ENCODE measurements at regions not wholly inside any gene's neighbourhood (a gene's known extent, or its start where the extent isn't known, plus 50 kb on each side); places are given as distances from the start of the nearest gene placed in this dataset.

DNA sequence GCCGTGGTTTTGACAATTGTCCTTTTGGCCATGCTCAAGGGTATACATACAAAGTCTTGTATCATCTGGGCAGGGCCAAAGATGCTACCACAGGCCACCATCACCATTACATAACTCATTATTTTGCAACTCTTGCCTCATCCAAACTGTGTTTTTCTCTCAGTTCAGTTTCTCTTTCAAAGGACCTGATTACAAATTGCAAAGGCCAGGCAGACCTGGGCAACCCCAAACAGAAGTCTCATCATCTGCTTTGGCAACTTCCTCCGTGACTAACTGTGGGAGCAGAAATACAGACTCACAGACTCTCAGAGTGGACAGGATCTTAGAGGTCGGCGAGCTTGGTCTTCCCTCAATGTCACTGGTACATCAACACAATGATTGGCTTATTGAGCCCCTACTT is 117.8 kb upstream of the NEDD9 start:
- Histone ChIP-seq H3K79me2 (ENCODE audit: insufficient read depth, low read length) (no peaks in the 10 kb centered on the region), H4K20me1 (ENCODE audit: insufficient read depth, low read length) (no peaks in the 10 kb centered on the region), H3K4me1 (ENCODE audit: insufficient read depth, low read length) (peaks cover 15% of the 10 kb centered on the region), H3K9me3 (ENCODE audit: low read depth, low read length) (no peaks in the 10 kb centered on the region), H2AFZ (ENCODE audit: low read length) (no peak overlapping the region), H3K27me3 (ENCODE audit: insufficient read depth, low read length) (no peaks in the 10 kb centered on the region), H3K27ac (ENCODE audit: low read depth, low read length) (no peak overlapping the region), H3K4me2 (ENCODE audit: insufficient read depth, low read length) (no peak overlapping the region), H3K36me3 (ENCODE audit: insufficient read depth, low read length) (no peaks in the 10 kb centered on the region), H3K4me3 (ENCODE audit: insufficient read depth, low read length) (no peak overlapping the region)
- no peak for DNase-seq (ENCODE audit: insufficient read length, low spot score, missing footprints)
- no peak for TF ChIP-seq CTCF (IDR thresholded peaks at IDR 0.05; ENCODE audit: extremely low read depth, low read depth, low read length)

- no peaks in the 10 kb centered on the region for H4K20me1 ChIP-seq (ENCODE audit: insufficient read depth, low read length)
- no peak for TF ChIP-seq CTCF (IDR thresholded peaks at IDR 0.05; ENCODE audit: extremely low read depth, low read depth, low read length)
- no peaks in the 10 kb centered on the region for H3K36me3 ChIP-seq (ENCODE audit: insufficient read depth, low read length)
- no peak overlapping the region for H2AFZ ChIP-seq (ENCODE audit: low read length)
- peaks cover 13% of the 10 kb centered on the region for H3K4me1 ChIP-seq (ENCODE audit: insufficient read depth, low read length)
- H3K9me3 ChIP-seq (ENCODE audit: low read depth, low read length), result no peaks in the 10 kb centered on the region
- no peaks in the 10 kb centered on the region for H3K27me3 ChIP-seq (ENCODE audit: insufficient read depth, low read length)
- no peak overlapping the region for H3K4me3 ChIP-seq (ENCODE audit: insufficient read depth, low read length)
- DNase-seq (ENCODE audit: insufficient read length, low spot score, missing footprints), result no peak
- no peak overlapping the region for H3K27ac ChIP-seq (ENCODE audit: low read depth, low read length)
- no peak overlapping the region for H3K4me2 ChIP-seq (ENCODE audit: insufficient read depth, low read length)
- H3K79me2 ChIP-seq (ENCODE audit: insufficient read depth, low read length), result no peaks in the 10 kb centered on the region
These were observed 117.4 kb upstream of the NEDD9 start for GRCh38 chr6:11349880-11350279.

DNA sequence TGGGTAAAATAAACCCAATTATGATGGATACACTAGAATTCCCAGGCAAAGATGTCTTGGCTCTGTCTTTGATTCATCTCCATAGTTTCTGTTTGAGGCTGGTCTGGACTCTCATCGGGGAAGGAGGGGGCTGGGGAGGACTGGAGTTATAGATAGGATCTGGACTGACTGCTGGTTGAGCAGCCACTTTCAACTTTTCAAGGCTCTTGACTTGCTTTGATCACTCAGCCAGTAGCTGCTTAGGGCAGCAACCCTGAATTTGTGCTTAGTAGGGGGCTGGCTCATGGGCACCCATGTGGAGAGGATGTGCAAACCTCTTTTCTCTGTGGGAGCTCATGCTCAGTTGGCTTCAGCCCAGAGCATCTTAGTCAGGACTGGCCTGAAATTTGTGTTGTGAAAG is 114.0 kb upstream of the NEDD9 start:
- no peak overlapping the region for H2AFZ ChIP-seq (ENCODE audit: low read length)
- no peak overlapping the region for H3K4me2 ChIP-seq (ENCODE audit: insufficient read depth, low read length)
- no peaks in the 10 kb centered on the region for H4K20me1 ChIP-seq (ENCODE audit: insufficient read depth, low read length)
- DNase-seq (ENCODE audit: insufficient read length, low spot score, missing footprints), result no peak
- no peak overlapping the region for H3K27ac ChIP-seq (ENCODE audit: low read depth, low read length)
- no peaks in the 10 kb centered on the region for H3K27me3 ChIP-seq (ENCODE audit: insufficient read depth, low read length)
- no peaks in the 10 kb centered on the region for H3K79me2 ChIP-seq (ENCODE audit: insufficient read depth, low read length)
- TF ChIP-seq CTCF (IDR thresholded peaks at IDR 0.05; ENCODE audit: extremely low read depth, low read depth, low read length), result no peak
- H3K9me3 ChIP-seq (ENCODE audit: low read depth, low read length), result no peaks in the 10 kb centered on the region
- H3K4me1 ChIP-seq (ENCODE audit: insufficient read depth, low read length), result no peaks in the 10 kb centered on the region
- no peaks in the 10 kb centered on the region for H3K36me3 ChIP-seq (ENCODE audit: insufficient read depth, low read length)
- no peak overlapping the region for H3K4me3 ChIP-seq (ENCODE audit: insufficient read depth, low read length)

DNA sequence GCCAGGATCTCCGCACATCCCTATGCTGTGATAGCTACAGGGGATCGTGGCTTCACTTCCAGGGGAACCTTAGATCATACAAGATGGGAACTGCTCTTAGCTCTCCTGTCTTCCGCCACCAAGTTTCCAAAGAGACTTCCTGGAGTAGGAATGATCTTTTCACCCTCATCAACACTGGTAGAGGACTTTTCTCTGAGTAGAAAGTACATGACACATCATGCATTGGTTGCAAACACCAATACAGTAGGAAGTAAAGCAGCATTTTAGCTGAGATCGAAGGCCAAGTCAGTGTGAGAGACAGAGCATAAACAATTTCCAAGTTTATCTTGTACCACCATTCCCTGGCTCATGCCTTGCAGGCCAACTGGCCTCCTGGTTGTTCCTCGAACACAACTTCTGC is 113.1 kb upstream of the NEDD9 start:
- Histone ChIP-seq H2AFZ (ENCODE audit: low read length) (no peak overlapping the region), H3K27me3 (ENCODE audit: insufficient read depth, low read length) (no peaks in the 10 kb centered on the region), H3K4me2 (ENCODE audit: insufficient read depth, low read length) (no peak overlapping the region), H4K20me1 (ENCODE audit: insufficient read depth, low read length) (no peaks in the 10 kb centered on the region), H3K27ac (ENCODE audit: low read depth, low read length) (no peak overlapping the region), H3K79me2 (ENCODE audit: insufficient read depth, low read length) (no peaks in the 10 kb centered on the region), H3K4me3 (ENCODE audit: insufficient read depth, low read length) (no peak overlapping the region), H3K9me3 (ENCODE audit: low read depth, low read length) (no peaks in the 10 kb centered on the region), H3K4me1 (ENCODE audit: insufficient read depth, low read length) (no peaks in the 10 kb centered on the region), H3K36me3 (ENCODE audit: insufficient read depth, low read length) (no peaks in the 10 kb centered on the region)
- no peak for TF ChIP-seq CTCF (IDR thresholded peaks at IDR 0.05; ENCODE audit: extremely low read depth, low read depth, low read length)
- no peak for DNase-seq (ENCODE audit: insufficient read length, low spot score, missing footprints)
